ENCODE measurements at regions not wholly inside any gene's neighbourhood (a gene's known extent, or its start where the extent isn't known, plus 50 kb on each side); places are given as distances from the start of the nearest gene placed in this dataset.

DNA sequence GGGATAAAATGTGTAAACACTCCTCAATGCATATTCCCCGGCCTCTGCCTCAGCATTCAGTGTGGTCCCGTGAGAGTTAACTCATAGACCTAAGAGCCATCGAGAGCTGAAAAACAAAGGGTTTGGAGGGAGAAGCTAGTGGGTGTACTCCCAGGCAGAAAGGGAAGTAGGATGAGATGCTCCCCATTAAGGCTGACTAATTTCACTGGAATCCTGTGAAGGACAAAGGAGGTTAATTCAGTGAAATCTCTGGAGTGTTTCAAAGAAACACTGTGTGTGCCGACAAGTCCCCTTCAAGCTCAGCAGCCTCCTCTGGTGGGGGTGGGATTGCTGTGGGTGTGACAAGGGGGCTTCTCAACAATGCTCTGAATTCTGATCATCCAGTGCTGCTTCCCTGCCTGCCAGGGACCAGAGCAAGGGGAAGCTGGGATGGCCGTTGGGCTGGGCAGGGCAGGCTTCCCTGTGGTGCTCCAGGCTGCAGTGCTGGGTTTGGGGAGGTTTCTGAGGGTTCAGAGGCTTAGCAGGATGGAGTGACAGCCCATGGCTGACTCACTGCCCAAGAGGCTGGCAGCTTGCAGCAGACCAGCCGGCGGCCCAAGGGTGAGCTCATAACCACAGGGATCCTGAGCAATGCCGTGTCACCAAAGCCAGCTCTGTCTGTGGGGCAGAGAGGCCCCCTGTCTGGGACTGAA lies 61.4 kb upstream of the BMAL1 start:
- TF ChIP-seq EP300 (IDR thresholded peaks at IDR 0.05; ENCODE audit: borderline replicate concordance) (no peak; the same call in 1 of the 2 replicates), YY1 (IDR thresholded peaks at IDR 0.05; ENCODE audit: low read depth) (no peak), NFIC (IDR thresholded peaks at IDR 0.05) (no peak; the same call in 1 of the 2 replicates), CREB1 (IDR thresholded peaks at IDR 0.05; ENCODE audit: low read depth) (no peak), RAD21 (IDR thresholded peaks at IDR 0.05; ENCODE audit: low read depth) (no peak), FOXM1 (IDR thresholded peaks at IDR 0.05; ENCODE audit: borderline replicate concordance, low read depth) (no peak), EGR1 (IDR thresholded peaks at IDR 0.05) (no peak), TEAD4 (IDR thresholded peaks at IDR 0.05) (peak; percentile 53)
- TF ChIP-seq, protein P1, sequence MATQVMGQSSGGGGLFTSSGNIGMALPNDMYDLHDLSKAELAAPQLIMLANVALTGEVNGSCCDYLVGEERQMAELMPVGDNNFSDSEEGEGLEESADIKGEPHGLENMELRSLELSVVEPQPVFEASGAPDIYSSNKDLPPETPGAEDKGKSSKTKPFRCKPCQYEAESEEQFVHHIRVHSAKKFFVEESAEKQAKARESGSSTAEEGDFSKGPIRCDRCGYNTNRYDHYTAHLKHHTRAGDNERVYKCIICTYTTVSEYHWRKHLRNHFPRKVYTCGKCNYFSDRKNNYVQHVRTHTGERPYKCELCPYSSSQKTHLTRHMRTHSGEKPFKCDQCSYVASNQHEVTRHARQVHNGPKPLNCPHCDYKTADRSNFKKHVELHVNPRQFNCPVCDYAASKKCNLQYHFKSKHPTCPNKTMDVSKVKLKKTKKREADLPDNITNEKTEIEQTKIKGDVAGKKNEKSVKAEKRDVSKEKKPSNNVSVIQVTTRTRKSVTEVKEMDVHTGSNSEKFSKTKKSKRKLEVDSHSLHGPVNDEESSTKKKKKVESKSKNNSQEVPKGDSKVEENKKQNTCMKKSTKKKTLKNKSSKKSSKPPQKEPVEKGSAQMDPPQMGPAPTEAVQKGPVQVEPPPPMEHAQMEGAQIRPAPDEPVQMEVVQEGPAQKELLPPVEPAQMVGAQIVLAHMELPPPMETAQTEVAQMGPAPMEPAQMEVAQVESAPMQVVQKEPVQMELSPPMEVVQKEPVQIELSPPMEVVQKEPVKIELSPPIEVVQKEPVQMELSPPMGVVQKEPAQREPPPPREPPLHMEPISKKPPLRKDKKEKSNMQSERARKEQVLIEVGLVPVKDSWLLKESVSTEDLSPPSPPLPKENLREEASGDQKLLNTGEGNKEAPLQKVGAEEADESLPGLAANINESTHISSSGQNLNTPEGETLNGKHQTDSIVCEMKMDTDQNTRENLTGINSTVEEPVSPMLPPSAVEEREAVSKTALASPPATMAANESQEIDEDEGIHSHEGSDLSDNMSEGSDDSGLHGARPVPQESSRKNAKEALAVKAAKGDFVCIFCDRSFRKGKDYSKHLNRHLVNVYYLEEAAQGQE (IDR thresholded peaks at IDR 0.05; ENCODE audit: low read depth) = no peak
- TF ChIP-seq, protein P2, sequence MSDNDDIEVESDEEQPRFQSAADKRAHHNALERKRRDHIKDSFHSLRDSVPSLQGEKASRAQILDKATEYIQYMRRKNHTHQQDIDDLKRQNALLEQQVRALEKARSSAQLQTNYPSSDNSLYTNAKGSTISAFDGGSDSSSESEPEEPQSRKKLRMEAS (IDR thresholded peaks at IDR 0.05) = no peak
- TF ChIP-seq, protein P3, sequence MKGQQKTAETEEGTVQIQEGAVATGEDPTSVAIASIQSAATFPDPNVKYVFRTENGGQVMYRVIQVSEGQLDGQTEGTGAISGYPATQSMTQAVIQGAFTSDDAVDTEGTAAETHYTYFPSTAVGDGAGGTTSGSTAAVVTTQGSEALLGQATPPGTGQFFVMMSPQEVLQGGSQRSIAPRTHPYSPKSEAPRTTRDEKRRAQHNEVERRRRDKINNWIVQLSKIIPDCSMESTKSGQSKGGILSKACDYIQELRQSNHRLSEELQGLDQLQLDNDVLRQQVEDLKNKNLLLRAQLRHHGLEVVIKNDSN (IDR thresholded peaks at IDR 0.05) = no peak
